ENCODE measurements at regions not wholly inside any gene's neighbourhood (a gene's known extent, or its start where the extent isn't known, plus 50 kb on each side); places are given as distances from the start of the nearest gene placed in this dataset.

GRCh38 chr5:122576256-122577016 lies 198.4 kb upstream of the SNX2 start:
- Mint-ChIP-seq H3K36me3 (ENCODE audit: insufficient read depth) (no peaks in the 10 kb centered on the region), H3K9me3 (no peaks in the 10 kb centered on the region), H3K27me3 (ENCODE audit: low read depth) (peaks cover 3% of the 10 kb centered on the region), H3K4me3 (no peak overlapping the region), H3K4me1 (ENCODE audit: low read depth) (no peaks in the 10 kb centered on the region)
- no peak for ATAC-seq
- DNase-seq: no peak

- H3K9me3 Mint-ChIP-seq: no peaks in the 10 kb centered on the region
- no peaks in the 10 kb centered on the region for H3K4me1 Mint-ChIP-seq (ENCODE audit: low read depth)
- no peak for ATAC-seq
- H3K27me3 Mint-ChIP-seq (ENCODE audit: low read depth): peaks cover 3% of the 10 kb centered on the region
- no peak for DNase-seq
- no peaks in the 10 kb centered on the region for H3K36me3 Mint-ChIP-seq (ENCODE audit: insufficient read depth)
- H3K4me3 Mint-ChIP-seq: no peak overlapping the region
Measured at GRCh38 chr5:122581629-122582028, 193.3 kb upstream of the SNX2 start.

GRCh38 chr5:122584411-122585300 lies 190.2 kb upstream of the SNX2 start:
- H3K4me1 Mint-ChIP-seq (ENCODE audit: low read depth): no peaks in the 10 kb centered on the region
- DNase-seq: no peak
- H3K9me3 Mint-ChIP-seq: no peaks in the 10 kb centered on the region
- H3K4me3 Mint-ChIP-seq: no peak overlapping the region
- H3K27me3 Mint-ChIP-seq (ENCODE audit: low read depth): peaks cover 3% of the 10 kb centered on the region
- ATAC-seq: no peak
- no peaks in the 10 kb centered on the region for H3K36me3 Mint-ChIP-seq (ENCODE audit: insufficient read depth)

GRCh38 chr5:122585371-122585770 lies 189.5 kb upstream of the SNX2 start:
- Mint-ChIP-seq H3K27me3 (ENCODE audit: low read depth) (peaks cover under 1% of the 10 kb centered on the region), H3K36me3 (ENCODE audit: insufficient read depth) (no peaks in the 10 kb centered on the region), H3K4me3 (no peak overlapping the region), H3K4me1 (ENCODE audit: low read depth) (no peaks in the 10 kb centered on the region), H3K9me3 (no peaks in the 10 kb centered on the region)
- no peak for DNase-seq
- no peak for ATAC-seq

- Mint-ChIP-seq H3K4me3 (no peak overlapping the region), H3K36me3 (ENCODE audit: insufficient read depth) (no peaks in the 10 kb centered on the region), H3K27me3 (ENCODE audit: low read depth) (no peaks in the 10 kb centered on the region), H3K4me1 (ENCODE audit: low read depth) (no peaks in the 10 kb centered on the region), H3K9me3 (no peaks in the 10 kb centered on the region)
- DNase-seq (no peak), ATAC-seq (no peak)
Measured at GRCh38 chr5:122586351-122586750, 188.5 kb upstream of the SNX2 start.

- Mint-ChIP-seq H3K4me1 (ENCODE audit: low read depth) (no peaks in the 10 kb centered on the region), H3K27me3 (ENCODE audit: low read depth) (no peaks in the 10 kb centered on the region), H3K36me3 (ENCODE audit: insufficient read depth) (no peaks in the 10 kb centered on the region), H3K9me3 (no peaks in the 10 kb centered on the region), H3K4me3 (no peak overlapping the region)
- DNase-seq (no peak), ATAC-seq (no peak)
Measured at GRCh38 chr5:122591828-122592227, 183.1 kb upstream of the SNX2 start.

GRCh38 chr5:122599000-122599399 lies 175.9 kb upstream of the SNX2 start:
- H3K4me1 Mint-ChIP-seq (ENCODE audit: low read depth): no peaks in the 10 kb centered on the region
- ATAC-seq (no peak), DNase-seq (no peak)
- H3K36me3 Mint-ChIP-seq (ENCODE audit: insufficient read depth): no peaks in the 10 kb centered on the region
- no peaks in the 10 kb centered on the region for H3K27me3 Mint-ChIP-seq (ENCODE audit: low read depth)
- H3K4me3 Mint-ChIP-seq: no peak overlapping the region
- H3K9me3 Mint-ChIP-seq: no peaks in the 10 kb centered on the region

GRCh38 chr5:122600924-122601323 lies 174.0 kb upstream of the SNX2 start:
- DNase-seq (no peak), ATAC-seq (no peak)
- Mint-ChIP-seq H3K4me3 (no peak overlapping the region), H3K27me3 (ENCODE audit: low read depth) (peaks cover 3% of the 10 kb centered on the region), H3K36me3 (ENCODE audit: insufficient read depth) (no peaks in the 10 kb centered on the region), H3K4me1 (ENCODE audit: low read depth) (no peaks in the 10 kb centered on the region), H3K9me3 (no peaks in the 10 kb centered on the region)

GRCh38 chr5:122602700-122603099 lies 172.2 kb upstream of the SNX2 start:
- no peak overlapping the region for H3K4me3 Mint-ChIP-seq
- H3K9me3 Mint-ChIP-seq: no peaks in the 10 kb centered on the region
- no peaks in the 10 kb centered on the region for H3K36me3 Mint-ChIP-seq (ENCODE audit: insufficient read depth)
- DNase-seq: no peak
- no peak for ATAC-seq
- H3K4me1 Mint-ChIP-seq (ENCODE audit: low read depth): no peaks in the 10 kb centered on the region
- H3K27me3 Mint-ChIP-seq (ENCODE audit: low read depth): peaks cover 6% of the 10 kb centered on the region

GRCh38 chr5:122605236-122605635 lies 169.6 kb upstream of the SNX2 start:
- Mint-ChIP-seq H3K4me1 (ENCODE audit: low read depth) (no peaks in the 10 kb centered on the region), H3K36me3 (ENCODE audit: insufficient read depth) (no peaks in the 10 kb centered on the region), H3K4me3 (no peak overlapping the region), H3K9me3 (no peaks in the 10 kb centered on the region), H3K27me3 (ENCODE audit: low read depth) (peaks cover 6% of the 10 kb centered on the region)
- DNase-seq (no peak), ATAC-seq (no peak)

- H3K36me3 Mint-ChIP-seq (ENCODE audit: insufficient read depth): no peaks in the 10 kb centered on the region
- no peaks in the 10 kb centered on the region for H3K4me1 Mint-ChIP-seq (ENCODE audit: low read depth)
- H3K27me3 Mint-ChIP-seq (ENCODE audit: low read depth): peaks cover 6% of the 10 kb centered on the region
- no peak overlapping the region for H3K4me3 Mint-ChIP-seq
- no peak for ATAC-seq
- DNase-seq: no peak
- H3K9me3 Mint-ChIP-seq: no peaks in the 10 kb centered on the region
Measured at GRCh38 chr5:122607818-122608217, 167.1 kb upstream of the SNX2 start.

GRCh38 chr5:122608222-122608621 lies 166.7 kb upstream of the SNX2 start:
- DNase-seq: no peak
- Mint-ChIP-seq H3K36me3 (ENCODE audit: insufficient read depth) (no peaks in the 10 kb centered on the region), H3K9me3 (no peaks in the 10 kb centered on the region), H3K27me3 (ENCODE audit: low read depth) (peaks cover 6% of the 10 kb centered on the region), H3K4me1 (ENCODE audit: low read depth) (no peaks in the 10 kb centered on the region), H3K4me3 (no peak overlapping the region)
- no peak for ATAC-seq

GRCh38 chr5:122611406-122611805 lies 163.5 kb upstream of the SNX2 start:
- Mint-ChIP-seq H3K4me1 (ENCODE audit: low read depth) (no peaks in the 10 kb centered on the region), H3K9me3 (no peaks in the 10 kb centered on the region), H3K27me3 (ENCODE audit: low read depth) (no peaks in the 10 kb centered on the region), H3K4me3 (no peak overlapping the region), H3K36me3 (ENCODE audit: insufficient read depth) (no peaks in the 10 kb centered on the region)
- ATAC-seq (no peak), DNase-seq (no peak)

- H3K36me3 Mint-ChIP-seq (ENCODE audit: insufficient read depth): no peaks in the 10 kb centered on the region
- no peaks in the 10 kb centered on the region for H3K4me1 Mint-ChIP-seq (ENCODE audit: low read depth)
- ATAC-seq (no peak), DNase-seq (no peak)
- no peaks in the 10 kb centered on the region for H3K9me3 Mint-ChIP-seq
- no peak overlapping the region for H3K4me3 Mint-ChIP-seq
- H3K27me3 Mint-ChIP-seq (ENCODE audit: low read depth): no peaks in the 10 kb centered on the region
Measured at GRCh38 chr5:122612901-122613300, 162.0 kb upstream of the SNX2 start.

GRCh38 chr5:122615146-122615545 lies 159.7 kb upstream of the SNX2 start:
- ATAC-seq (no peak), DNase-seq (no peak)
- no peaks in the 10 kb centered on the region for H3K27me3 Mint-ChIP-seq (ENCODE audit: low read depth)
- H3K9me3 Mint-ChIP-seq: no peaks in the 10 kb centered on the region
- H3K36me3 Mint-ChIP-seq (ENCODE audit: insufficient read depth): no peaks in the 10 kb centered on the region
- no peaks in the 10 kb centered on the region for H3K4me1 Mint-ChIP-seq (ENCODE audit: low read depth)
- H3K4me3 Mint-ChIP-seq: no peak overlapping the region

All from activated T-cell treated with anti-CD3 and anti-CD28 coated beads, Interleukin-2, amount 50 U/mL, for 4 hours (primary cell).